ENCODE measurements at regions not wholly inside any gene's neighbourhood (a gene's known extent, or its start where the extent isn't known, plus 50 kb on each side); places are given as distances from the start of the nearest gene placed in this dataset.

DNA sequence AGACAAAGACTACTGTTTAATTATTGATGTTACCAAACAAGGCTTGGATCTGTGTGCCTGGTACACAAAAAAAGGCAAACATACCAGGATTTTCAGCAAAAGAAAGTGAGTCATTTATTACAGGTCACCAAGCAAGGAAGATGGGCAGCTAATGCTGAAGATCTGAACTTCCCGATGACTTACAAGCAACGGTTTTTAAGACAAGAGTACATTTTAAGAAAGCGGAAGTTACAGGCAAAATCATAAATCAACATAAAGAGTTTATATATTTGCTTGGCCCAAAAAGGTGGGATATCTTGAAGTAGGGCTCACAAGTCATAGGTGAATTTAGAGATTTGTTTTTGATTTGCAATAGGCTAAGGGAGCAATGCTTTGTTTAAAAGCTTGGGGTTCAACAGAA, 125.4 kb upstream of the SPATA16 start:
- in situ Hi-C loops (cut with MboI), result no loop called here
- H3K27me3 ChIP-seq (replicated peaks; ENCODE audit: insufficient read depth), result no peaks in the 10 kb centered on the region
- no peak for TF ChIP-seq EZH2phosphoT487 (IDR thresholded peaks at IDR 0.05; ENCODE audit: insufficient read depth, low read depth)
- no peak for TF ChIP-seq EZH2 (IDR thresholded peaks at IDR 0.05; ENCODE audit: insufficient read depth, poor library complexity, severe bottlenecking)
- no peak for DNase-seq
- no peaks in the 10 kb centered on the region for H4K20me1 ChIP-seq (ENCODE audit: insufficient read depth)
- no peaks in the 10 kb centered on the region for H3K79me2 ChIP-seq (ENCODE audit: insufficient read depth)
- no peaks in the 10 kb centered on the region for H3K9me3 ChIP-seq (ENCODE audit: low read depth)
- no peak overlapping the region for H3K9ac ChIP-seq
- WGBS, 2 experiments (ENCODE audit: low coverage in 1 of 2, low lambda C conversion rate in 2 of 2, missing lambda C conversion rate in 2 of 2), result 53 to 58% methylated on average over 3 of the region's 3 CpGs
- H3K4me1 ChIP-seq (ENCODE audit: insufficient read depth), result no peaks in the 10 kb centered on the region
- H3K4me3 ChIP-seq, result no peak overlapping the region
- no peak overlapping the region for H3K4me2 ChIP-seq (ENCODE audit: unreplicated experiment)
- H2AFZ ChIP-seq, result no peak overlapping the region
- no peaks in the 10 kb centered on the region for H3K36me3 ChIP-seq (ENCODE audit: low read depth)
- no peaks in the 10 kb centered on the region for H3F3A ChIP-seq (ENCODE audit: insufficient read depth)
- no peaks in the 10 kb centered on the region for H3K9me2 ChIP-seq (ENCODE audit: insufficient read depth)
- no peak overlapping the region for H3K27ac ChIP-seq

DNA sequence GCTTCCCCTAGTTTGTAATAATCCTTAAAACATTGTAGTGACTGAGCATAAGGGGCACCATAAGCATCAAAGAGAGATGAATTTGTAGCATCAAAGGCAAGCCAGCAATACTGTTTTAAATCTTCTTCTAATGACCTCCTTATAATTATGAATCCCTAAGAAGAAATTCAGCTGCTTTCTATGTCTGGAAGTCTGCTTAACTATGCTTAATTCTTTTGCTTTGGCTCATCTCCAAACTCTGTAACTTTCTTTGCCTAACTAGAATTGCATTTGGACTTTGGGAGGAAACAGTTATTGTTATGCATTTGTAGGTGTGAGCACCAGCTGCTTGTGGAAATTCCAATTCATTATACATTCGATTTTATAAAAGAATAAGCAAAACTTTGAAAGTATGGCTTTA, 117.7 kb upstream of the SPATA16 start:
- Histone ChIP-seq H3K36me3 (ENCODE audit: low read depth) (no peaks in the 10 kb centered on the region), H4K20me1 (ENCODE audit: insufficient read depth) (no peaks in the 10 kb centered on the region), H3K9ac (no peak overlapping the region), H3K9me2 (ENCODE audit: insufficient read depth) (no peaks in the 10 kb centered on the region), H3K4me2 (ENCODE audit: unreplicated experiment) (no peak overlapping the region), H3K27me3 (replicated peaks; ENCODE audit: insufficient read depth) (no peaks in the 10 kb centered on the region; the same call in 1 of the 2 replicates), H3K4me1 (ENCODE audit: insufficient read depth) (no peaks in the 10 kb centered on the region), H3K79me2 (ENCODE audit: insufficient read depth) (no peaks in the 10 kb centered on the region), H2AFZ (no peak overlapping the region), H3K9me3 (ENCODE audit: low read depth) (no peaks in the 10 kb centered on the region), H3K4me3 (no peak overlapping the region), H3F3A (ENCODE audit: insufficient read depth) (no peaks in the 10 kb centered on the region), H3K27ac (no peak overlapping the region)
- TF ChIP-seq EZH2 (IDR thresholded peaks at IDR 0.05; ENCODE audit: insufficient read depth, poor library complexity, severe bottlenecking), result no peak
- TF ChIP-seq EZH2phosphoT487 (IDR thresholded peaks at IDR 0.05; ENCODE audit: insufficient read depth, low read depth), result no peak
- DNase-seq, result no peak
- in situ Hi-C loops (cut with MboI), result no loop called here
- WGBS, 2 experiments (ENCODE audit: low coverage in 1 of 2, low lambda C conversion rate in 2 of 2, missing lambda C conversion rate in 2 of 2), result 0% methylated on average over 1 of the region's 1 CpG

DNA sequence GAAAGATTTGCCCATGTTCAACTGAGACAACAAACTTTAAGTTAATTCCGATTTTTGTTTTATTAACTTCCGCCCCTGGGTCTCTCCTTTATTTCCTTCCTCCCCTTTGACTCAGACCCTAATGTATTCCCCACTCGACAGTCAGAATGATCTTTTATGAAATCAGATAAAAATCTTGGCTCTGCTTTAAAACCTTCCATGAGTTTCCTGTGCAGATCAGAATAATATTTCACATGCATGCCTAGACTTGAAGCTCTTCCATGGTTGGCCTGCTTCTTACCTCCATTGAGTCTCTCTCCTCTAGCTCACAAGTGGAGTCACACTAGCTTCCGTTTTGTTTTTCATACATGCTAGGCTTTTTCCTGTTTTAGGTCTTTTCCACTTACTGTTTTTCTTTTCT, 116.8 kb upstream of the SPATA16 start:
- no peak overlapping the region for H3K27ac ChIP-seq
- H3K9ac ChIP-seq, result no peak overlapping the region
- H3F3A ChIP-seq (ENCODE audit: insufficient read depth), result no peaks in the 10 kb centered on the region
- H3K9me3 ChIP-seq (ENCODE audit: low read depth), result no peaks in the 10 kb centered on the region
- 41 to 42% methylated on average over 4 of the region's 4 CpGs for WGBS, 2 experiments (ENCODE audit: low coverage in 1 of 2, low lambda C conversion rate in 2 of 2, missing lambda C conversion rate in 2 of 2)
- H4K20me1 ChIP-seq (ENCODE audit: insufficient read depth), result no peaks in the 10 kb centered on the region
- no peaks in the 10 kb centered on the region; the same call in 1 of the 2 replicates for H3K27me3 ChIP-seq (replicated peaks; ENCODE audit: insufficient read depth)
- H3K36me3 ChIP-seq (ENCODE audit: low read depth), result no peaks in the 10 kb centered on the region
- no peaks in the 10 kb centered on the region for H3K79me2 ChIP-seq (ENCODE audit: insufficient read depth)
- DNase-seq, result no peak
- H3K4me1 ChIP-seq (ENCODE audit: insufficient read depth), result no peaks in the 10 kb centered on the region
- in situ Hi-C loops (cut with MboI), result no loop called here
- H3K9me2 ChIP-seq (ENCODE audit: insufficient read depth), result no peaks in the 10 kb centered on the region
- no peak overlapping the region for H3K4me2 ChIP-seq (ENCODE audit: unreplicated experiment)
- no peak overlapping the region for H3K4me3 ChIP-seq
- TF ChIP-seq EZH2phosphoT487 (IDR thresholded peaks at IDR 0.05; ENCODE audit: insufficient read depth, low read depth) (no peak), EZH2 (IDR thresholded peaks at IDR 0.05; ENCODE audit: insufficient read depth, poor library complexity, severe bottlenecking) (no peak)
- H2AFZ ChIP-seq, result no peak overlapping the region

DNA sequence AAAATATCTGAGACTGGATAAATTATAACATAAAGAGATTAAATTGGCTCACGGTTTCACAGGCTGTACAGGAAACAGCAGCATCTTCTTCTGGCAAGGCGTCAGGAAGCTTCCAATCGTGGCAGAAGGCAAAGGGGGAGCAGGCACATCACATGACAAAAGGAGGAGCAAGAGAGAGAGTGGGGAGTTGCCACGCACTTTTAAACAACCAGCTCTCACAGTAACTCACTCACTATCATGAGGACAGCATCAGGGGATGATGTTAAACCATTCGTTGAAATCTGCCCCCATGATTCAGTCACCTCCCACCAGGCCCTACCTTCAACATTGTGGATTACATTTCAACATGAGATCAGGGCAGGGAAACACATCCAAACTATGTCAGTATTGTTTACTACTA, 114.5 kb upstream of the SPATA16 start:
- no peaks in the 10 kb centered on the region for H3F3A ChIP-seq (ENCODE audit: insufficient read depth)
- H3K9me2 ChIP-seq (ENCODE audit: insufficient read depth), result no peaks in the 10 kb centered on the region
- H3K79me2 ChIP-seq (ENCODE audit: insufficient read depth), result no peaks in the 10 kb centered on the region
- no peaks in the 10 kb centered on the region; the same call in 1 of the 2 replicates for H3K27me3 ChIP-seq (replicated peaks; ENCODE audit: insufficient read depth)
- H2AFZ ChIP-seq, result no peak overlapping the region
- no peak for TF ChIP-seq EZH2 (IDR thresholded peaks at IDR 0.05; ENCODE audit: insufficient read depth, poor library complexity, severe bottlenecking)
- no peak for TF ChIP-seq EZH2phosphoT487 (IDR thresholded peaks at IDR 0.05; ENCODE audit: insufficient read depth, low read depth)
- H3K4me1 ChIP-seq (ENCODE audit: insufficient read depth), result no peaks in the 10 kb centered on the region
- no peak overlapping the region for H3K27ac ChIP-seq
- no peaks in the 10 kb centered on the region for H3K9me3 ChIP-seq (ENCODE audit: low read depth)
- WGBS, 2 experiments (ENCODE audit: low coverage in 1 of 2, low lambda C conversion rate in 2 of 2, missing lambda C conversion rate in 2 of 2), result 24 to 25% methylated on average over 5 of the region's 5 CpGs
- H3K9ac ChIP-seq, result no peak overlapping the region
- no peak for DNase-seq
- no peaks in the 10 kb centered on the region for H4K20me1 ChIP-seq (ENCODE audit: insufficient read depth)
- in situ Hi-C loops (cut with MboI), result no loop called here
- H3K4me3 ChIP-seq, result no peak overlapping the region
- no peak overlapping the region for H3K4me2 ChIP-seq (ENCODE audit: unreplicated experiment)
- H3K36me3 ChIP-seq (ENCODE audit: low read depth), result no peaks in the 10 kb centered on the region

- in situ Hi-C loops (cut with MboI), result no loop called here
These were observed 112.4 kb upstream of the SPATA16 start for GRCh38 chr3:173253471-173253870.

More at GRCh38 chr3:173253471-173253870, 112.4 kb upstream of the SPATA16 start:
- no peak overlapping the region for H3K4me2 ChIP-seq (ENCODE audit: unreplicated experiment)
- no peaks in the 10 kb centered on the region for H3K9me3 ChIP-seq (ENCODE audit: low read depth)
- DNase-seq, result no peak
- H3K9ac ChIP-seq, result no peak overlapping the region
- H3K36me3 ChIP-seq (ENCODE audit: low read depth), result no peaks in the 10 kb centered on the region
- H3K4me3 ChIP-seq, result no peak overlapping the region
- no peaks in the 10 kb centered on the region for H4K20me1 ChIP-seq (ENCODE audit: insufficient read depth)
- H3K27me3 ChIP-seq (replicated peaks; ENCODE audit: insufficient read depth), result no peaks in the 10 kb centered on the region
- H3K27ac ChIP-seq, result no peak overlapping the region
- TF ChIP-seq EZH2 (IDR thresholded peaks at IDR 0.05; ENCODE audit: insufficient read depth, poor library complexity, severe bottlenecking), result no peak
- TF ChIP-seq EZH2phosphoT487 (IDR thresholded peaks at IDR 0.05; ENCODE audit: insufficient read depth, low read depth), result no peak
- no peaks in the 10 kb centered on the region for H3F3A ChIP-seq (ENCODE audit: insufficient read depth)
- no peak overlapping the region for H2AFZ ChIP-seq
- no peaks in the 10 kb centered on the region for H3K9me2 ChIP-seq (ENCODE audit: insufficient read depth)
- no peaks in the 10 kb centered on the region for H3K4me1 ChIP-seq (ENCODE audit: insufficient read depth)
- 42 to 54% methylated on average over 1 of the region's 1 CpG for WGBS, 2 experiments (ENCODE audit: low coverage in 1 of 2, low lambda C conversion rate in 2 of 2, missing lambda C conversion rate in 2 of 2)
- no peaks in the 10 kb centered on the region for H3K79me2 ChIP-seq (ENCODE audit: insufficient read depth)
